Neural progenitor cell (in vitro differentiated cells): ENCODE measurements at regions not wholly inside any gene's neighbourhood (a gene's known extent, or its start where the extent isn't known, plus 50 kb on each side); places are given as distances from the start of the nearest gene placed in this dataset.
A peak's percentile ranks its signal among the peaks of the same experiment; 100 is the strongest.

Experiments used
- DNase-seq: peaks from one replicate; pipeline ENCODE4 v3.0.0-alpha.2; 2016; ENCODE audit warnings: low spot score
- H2AFZ ChIP-seq: fragments of 200-600 bp; sonication (generic); replicated peaks from 2 replicates; pipeline ENCODE4 v1.6.1; 2016; ENCODE audit warnings: antibody characterized with exemption
- H3F3A ChIP-seq: fragments of 200-600 bp; sonication (generic); 2 replicates; pipeline ENCODE4 v1.6.1; 2016; ENCODE audit warnings: antibody characterized with exemption, low read depth
- H3K27ac ChIP-seq: fragments of 200-600 bp; sonication (generic); 2 replicates; pipeline ENCODE4 v1.5.1; 2016; ENCODE audit warnings: mild to moderate bottlenecking
- H3K27me3 ChIP-seq: fragments of 200-600 bp; sonication (generic); 2 replicates; pipeline ENCODE4 v1.6.1; 2016; ENCODE audit warnings: mild to moderate bottlenecking, moderate library complexity
- H3K36me3 ChIP-seq: fragments of 200-600 bp; sonication (generic); 2 replicates; pipeline ENCODE4 v1.5.1; 2016
- H3K4me1 ChIP-seq: fragments of 200-600 bp; sonication (generic); 2 replicates; pipeline ENCODE4 v1.6.1; 2016; ENCODE audit warnings: mixed run types
- H3K4me2 ChIP-seq: fragments of 200-600 bp; sonication (generic); 2 replicates; pipeline ENCODE4 v1.6.1; 2016
- H3K4me3 ChIP-seq: fragments of 200-600 bp; sonication (generic); 2 replicates; pipeline ENCODE4 v1.5.1; 2016
- H3K79me2 ChIP-seq: fragments of 200-600 bp; sonication (generic); 2 replicates; pipeline ENCODE4 v1.6.1; 2016; ENCODE audit warnings: low read depth
- H3K9ac ChIP-seq: fragments of 200-600 bp; sonication (generic); 2 replicates; pipeline ENCODE4 v1.6.1; 2016
- H3K9me3 ChIP-seq: fragments of 200-600 bp; sonication (generic); 2 replicates; pipeline ENCODE4 v1.5.1; 2016; ENCODE audit warnings: low read depth
- H4K20me1 ChIP-seq: fragments of 200-600 bp; sonication (generic); 2 replicates; pipeline ENCODE4 v1.6.1; 2016; ENCODE audit warnings: low read depth
- H3K27ac Mint-ChIP-seq: 3 replicates; pipeline ENCODE4 v1.8.0; 2021; ENCODE audit warnings: mixed read lengths
- H3K27me3 Mint-ChIP-seq: 2 replicates; pipeline ENCODE4 v1.8.0; 2022; ENCODE audit warnings: low read depth, mild to moderate bottlenecking, inconsistent platforms, moderate library complexity, mixed read lengths; ENCODE audit not compliant: insufficient read depth
- H3K36me3 Mint-ChIP-seq: 3 replicates; pipeline ENCODE4 v1.8.0; 2021; ENCODE audit warnings: mixed read lengths
- H3K4me1 Mint-ChIP-seq: 3 replicates; pipeline ENCODE4 v1.8.0; 2021; ENCODE audit warnings: mixed read lengths
- H3K4me3 Mint-ChIP-seq: 3 replicates; pipeline ENCODE4 v1.8.0; 2021; ENCODE audit warnings: mild to moderate bottlenecking, moderate library complexity, mixed read lengths
- H3K9me3 Mint-ChIP-seq: 3 replicates; pipeline ENCODE4 v1.8.0; 2020; ENCODE audit warnings: mixed read lengths
- EZH2 ChIP-seq: fragments of 200-600 bp; sonication (generic); IDR thresholded peaks from 2 replicates; pipeline ENCODE4 v1.6.1; 2017; ENCODE audit warnings: antibody characterized with exemption, mild to moderate bottlenecking, moderate library complexity
- EZH2phosphoT487 ChIP-seq: fragments of 200-600 bp; sonication (generic); IDR thresholded peaks from 2 replicates; pipeline ENCODE4 v1.6.1; 2017; ENCODE audit warnings: antibody characterized with exemption
- TF ChIP-seq, protein P1 (sequence below): fragments of 200-600 bp; sonication (generic); IDR thresholded peaks from 2 replicates; pipeline ENCODE4 v1.5.1; 2017; ENCODE audit warnings: antibody characterized with exemption, mild to moderate bottlenecking

DNA sequence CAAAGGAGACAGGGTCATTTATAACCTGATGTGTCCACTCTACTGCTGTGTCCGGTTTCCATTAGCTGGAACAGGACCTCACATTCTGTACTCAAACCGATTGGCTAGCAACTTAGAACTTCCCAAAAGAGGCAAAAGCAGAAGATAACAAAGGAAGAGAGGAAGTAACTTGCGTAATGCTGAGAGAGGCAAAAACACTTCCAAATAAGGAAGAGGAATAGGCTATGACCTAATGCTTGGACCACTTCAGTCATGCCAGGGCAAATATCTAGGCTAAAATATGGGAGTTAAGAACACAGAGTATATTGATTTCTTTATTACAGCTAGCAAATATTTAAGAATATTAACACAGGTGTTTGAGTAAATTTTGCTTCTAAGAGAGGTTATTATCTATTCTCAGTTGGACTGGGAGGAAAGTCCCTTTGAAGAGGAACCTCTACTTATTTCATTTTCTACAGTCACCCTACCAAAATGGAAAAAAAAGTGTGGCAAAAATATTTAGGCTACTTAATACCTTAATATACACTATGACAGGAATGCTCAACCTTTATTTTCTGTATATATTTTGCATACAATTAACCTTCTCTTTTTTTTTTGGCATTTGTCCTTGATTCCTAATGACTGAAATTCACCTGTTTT is 499.8 kb upstream of the CHORDC1 start:
- no peaks in the 10 kb centered on the region for H3K9me3 ChIP-seq
- no peak overlapping the region for H3K4me3 ChIP-seq
- no peak overlapping the region for H3K9ac ChIP-seq
- H3F3A ChIP-seq: no peaks in the 10 kb centered on the region
- H3K4me1 ChIP-seq: no peaks in the 10 kb centered on the region
- H3K36me3 ChIP-seq: no peaks in the 10 kb centered on the region
- TF ChIP-seq, protein P1, sequence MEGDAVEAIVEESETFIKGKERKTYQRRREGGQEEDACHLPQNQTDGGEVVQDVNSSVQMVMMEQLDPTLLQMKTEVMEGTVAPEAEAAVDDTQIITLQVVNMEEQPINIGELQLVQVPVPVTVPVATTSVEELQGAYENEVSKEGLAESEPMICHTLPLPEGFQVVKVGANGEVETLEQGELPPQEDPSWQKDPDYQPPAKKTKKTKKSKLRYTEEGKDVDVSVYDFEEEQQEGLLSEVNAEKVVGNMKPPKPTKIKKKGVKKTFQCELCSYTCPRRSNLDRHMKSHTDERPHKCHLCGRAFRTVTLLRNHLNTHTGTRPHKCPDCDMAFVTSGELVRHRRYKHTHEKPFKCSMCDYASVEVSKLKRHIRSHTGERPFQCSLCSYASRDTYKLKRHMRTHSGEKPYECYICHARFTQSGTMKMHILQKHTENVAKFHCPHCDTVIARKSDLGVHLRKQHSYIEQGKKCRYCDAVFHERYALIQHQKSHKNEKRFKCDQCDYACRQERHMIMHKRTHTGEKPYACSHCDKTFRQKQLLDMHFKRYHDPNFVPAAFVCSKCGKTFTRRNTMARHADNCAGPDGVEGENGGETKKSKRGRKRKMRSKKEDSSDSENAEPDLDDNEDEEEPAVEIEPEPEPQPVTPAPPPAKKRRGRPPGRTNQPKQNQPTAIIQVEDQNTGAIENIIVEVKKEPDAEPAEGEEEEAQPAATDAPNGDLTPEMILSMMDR: no peak
- TF ChIP-seq EZH2: no peak
- no peak for TF ChIP-seq EZH2phosphoT487
- H3K27me3 Mint-ChIP-seq: no peaks in the 10 kb centered on the region
- H3K4me3 Mint-ChIP-seq: no peak overlapping the region
- no peaks in the 10 kb centered on the region for H3K79me2 ChIP-seq
- H2AFZ ChIP-seq: peak overlapping the region; percentile 46
- no peaks in the 10 kb centered on the region for H3K27me3 ChIP-seq
- no peaks in the 10 kb centered on the region for H3K9me3 Mint-ChIP-seq
- no peaks in the 10 kb centered on the region for H3K4me1 Mint-ChIP-seq
- H4K20me1 ChIP-seq: no peaks in the 10 kb centered on the region
- no peaks in the 10 kb centered on the region for H3K36me3 Mint-ChIP-seq
- no peak overlapping the region for H3K4me2 ChIP-seq
- H3K27ac Mint-ChIP-seq: no peak overlapping the region
- H3K27ac ChIP-seq: no peak overlapping the region
- no peak for DNase-seq

DNA sequence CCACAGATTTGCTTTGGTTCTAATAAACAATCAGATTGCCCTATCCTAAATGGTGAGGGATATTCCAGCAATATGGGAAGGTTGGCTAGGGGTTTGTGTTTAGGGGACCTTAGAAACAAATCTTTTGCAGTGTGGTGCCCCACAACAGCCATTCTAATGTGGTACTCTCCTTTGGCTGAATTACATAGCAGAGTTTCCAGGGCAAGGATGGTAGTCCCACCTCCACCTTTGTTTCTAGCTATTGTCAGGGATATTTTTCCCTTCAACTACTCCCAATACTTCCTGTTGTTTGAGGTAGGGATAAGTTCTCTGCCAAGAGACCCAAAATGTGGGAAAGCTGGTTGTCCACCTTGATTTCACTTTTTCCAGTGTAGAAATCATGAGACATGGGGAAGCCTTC is 494.7 kb upstream of the CHORDC1 start:
- H3K79me2 ChIP-seq: no peaks in the 10 kb centered on the region
- H3K27ac ChIP-seq: no peak overlapping the region
- H3K4me3 ChIP-seq: no peak overlapping the region
- no peaks in the 10 kb centered on the region for H3F3A ChIP-seq
- peaks cover 16% of the 10 kb centered on the region for H3K9me3 Mint-ChIP-seq
- H3K27me3 Mint-ChIP-seq: no peaks in the 10 kb centered on the region
- no peaks in the 10 kb centered on the region for H3K36me3 ChIP-seq
- H4K20me1 ChIP-seq: no peaks in the 10 kb centered on the region
- H2AFZ ChIP-seq: no peak overlapping the region
- H3K9ac ChIP-seq: no peak overlapping the region
- no peaks in the 10 kb centered on the region for H3K9me3 ChIP-seq
- H3K4me1 Mint-ChIP-seq: no peaks in the 10 kb centered on the region
- H3K4me1 ChIP-seq: no peaks in the 10 kb centered on the region
- no peak overlapping the region for H3K4me2 ChIP-seq
- H3K27me3 ChIP-seq: no peaks in the 10 kb centered on the region
- TF ChIP-seq EZH2: no peak
- TF ChIP-seq, protein P1: no peak
- no peak for TF ChIP-seq EZH2phosphoT487
- H3K27ac Mint-ChIP-seq: no peak overlapping the region
- no peak overlapping the region for H3K4me3 Mint-ChIP-seq
- no peak for DNase-seq
- no peaks in the 10 kb centered on the region for H3K36me3 Mint-ChIP-seq

DNA sequence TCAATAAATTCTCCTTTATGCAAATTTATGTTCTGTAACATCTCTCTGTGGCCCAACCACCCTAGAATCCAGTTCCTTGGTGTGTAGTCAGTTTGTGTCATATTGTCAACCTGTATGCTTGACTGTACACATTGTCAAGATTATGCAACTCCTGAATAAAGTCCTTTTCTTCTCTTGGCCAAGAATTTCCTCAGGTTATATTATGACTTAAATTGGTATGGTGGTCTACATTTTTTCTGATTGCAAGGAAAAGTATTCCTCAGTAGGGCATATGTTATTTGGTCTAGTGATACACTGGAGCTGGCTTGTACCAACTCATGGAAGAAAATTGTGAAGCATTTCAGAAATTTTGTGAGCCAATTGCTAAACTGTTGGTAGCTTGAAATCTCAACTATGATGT is 482.8 kb upstream of the CHORDC1 start:
- Histone ChIP-seq H3K9me3 (no peaks in the 10 kb centered on the region), H3K79me2 (no peaks in the 10 kb centered on the region), H2AFZ (no peak overlapping the region), H3K27ac (no peak overlapping the region), H3K4me1 (peaks cover 17% of the 10 kb centered on the region), H3K27me3 (no peaks in the 10 kb centered on the region), H3K4me2 (no peak overlapping the region), H3K9ac (no peak overlapping the region), H3K4me3 (no peak overlapping the region), H3K36me3 (no peaks in the 10 kb centered on the region), H4K20me1 (no peaks in the 10 kb centered on the region), H3F3A (no peaks in the 10 kb centered on the region)
- Mint-ChIP-seq H3K4me3 (no peak overlapping the region), H3K4me1 (peaks cover 24% of the 10 kb centered on the region), H3K27ac (no peak overlapping the region), H3K27me3 (peaks cover 4% of the 10 kb centered on the region), H3K36me3 (no peaks in the 10 kb centered on the region), H3K9me3 (peaks cover 4% of the 10 kb centered on the region)
- DNase-seq: no peak
- TF ChIP-seq EZH2phosphoT487: no peak
- TF ChIP-seq, protein P1: no peak
- no peak for TF ChIP-seq EZH2
